ENCODE measurements at regions not wholly inside any gene's neighbourhood (a gene's known extent, or its start where the extent isn't known, plus 50 kb on each side); places are given as distances from the start of the nearest gene placed in this dataset.

- H3K9me3 ChIP-seq (ENCODE audit: control insufficient read depth in 4 of 4, insufficient read depth in 3 of 4, low read length in 3 of 4), result no peaks in the 10 kb centered on the region
- no peak for ATAC-seq (ENCODE audit: insufficient read depth, low FRiP score)
- DNase-seq, result no peak
- no peak overlapping the region for H3K4me3 ChIP-seq
- TF ChIP-seq CTCF (IDR thresholded peaks at IDR 0.05; ENCODE audit: control extremely low read depth, extremely low read depth), result no peak
- peaks cover 0 to 2% (median 0%) of the 10 kb centered on the region in 3 donors for H3K27me3 ChIP-seq (ENCODE audit: control insufficient read depth in 3 of 3, insufficient read depth in 3 of 3, low read length in 2 of 3)
- no peaks in the 10 kb centered on the region for H3K36me3 ChIP-seq (ENCODE audit: control insufficient read depth in 4 of 4, insufficient read depth in 4 of 4, low read length in 4 of 4)
- H3K9ac ChIP-seq (ENCODE audit: insufficient read depth in 1 of 2, low read length in 2 of 2), result no peak overlapping the region
- peaks cover 0 to 3% (median 0%) of the 10 kb centered on the region in 5 donors for H3K4me1 ChIP-seq (ENCODE audit: control insufficient read depth in 5 of 5, insufficient read depth in 5 of 5, low read length in 5 of 5)
- WGBS, 2 donors, result 47 to 54% methylated on average over 2 of the region's 2 CpGs
- no peak overlapping the region for H3K27ac ChIP-seq (ENCODE audit: low read depth in 1 of 2, low read length in 1 of 2)
Measured at GRCh38 chr4:138826754-138827153, 188.8 kb upstream of the NOCT start.

- no peak overlapping the region for H3K4me3 ChIP-seq
- no peak overlapping the region for H3K27ac ChIP-seq (ENCODE audit: low read depth in 1 of 2, low read length in 1 of 2)
- no peaks in the 10 kb centered on the region for H3K36me3 ChIP-seq (ENCODE audit: control insufficient read depth in 4 of 4, insufficient read depth in 4 of 4, low read length in 4 of 4)
- peaks cover 0 to 2% (median 0%) of the 10 kb centered on the region in 3 donors for H3K27me3 ChIP-seq (ENCODE audit: control insufficient read depth in 3 of 3, insufficient read depth in 3 of 3, low read length in 2 of 3)
- H3K9ac ChIP-seq (ENCODE audit: insufficient read depth in 1 of 2, low read length in 2 of 2), result no peak overlapping the region
- no peak for TF ChIP-seq CTCF (IDR thresholded peaks at IDR 0.05; ENCODE audit: control extremely low read depth, extremely low read depth)
- H3K9me3 ChIP-seq (ENCODE audit: control insufficient read depth in 4 of 4, insufficient read depth in 3 of 4, low read length in 3 of 4), result no peaks in the 10 kb centered on the region
- DNase-seq (no peak), ATAC-seq (ENCODE audit: insufficient read depth, low FRiP score) (no peak)
- peaks cover 0 to 3% (median 0%) of the 10 kb centered on the region in 5 donors for H3K4me1 ChIP-seq (ENCODE audit: control insufficient read depth in 5 of 5, insufficient read depth in 5 of 5, low read length in 5 of 5)
Measured at GRCh38 chr4:138826322-138826721, 189.3 kb upstream of the NOCT start.

- DNase-seq (no peak), ATAC-seq (ENCODE audit: insufficient read depth, low FRiP score) (no peak)
- no peak overlapping the region for H3K9ac ChIP-seq (ENCODE audit: insufficient read depth in 1 of 2, low read length in 2 of 2)
- peaks cover 0 to 1% (median 0%) of the 10 kb centered on the region in 4 donors for H3K9me3 ChIP-seq (ENCODE audit: control insufficient read depth in 4 of 4, insufficient read depth in 3 of 4, low read length in 3 of 4)
- H3K4me3 ChIP-seq, result no peak overlapping the region
- no peaks in the 10 kb centered on the region for H3K36me3 ChIP-seq (ENCODE audit: control insufficient read depth in 4 of 4, insufficient read depth in 4 of 4, low read length in 4 of 4)
- peaks cover 0 to 2% (median 0%) of the 10 kb centered on the region in 3 donors for H3K27me3 ChIP-seq (ENCODE audit: control insufficient read depth in 3 of 3, insufficient read depth in 3 of 3, low read length in 2 of 3)
- TF ChIP-seq CTCF (IDR thresholded peaks at IDR 0.05; ENCODE audit: control extremely low read depth, extremely low read depth), result no peak
- H3K27ac ChIP-seq (ENCODE audit: low read depth in 1 of 2, low read length in 1 of 2), result no peak overlapping the region
- WGBS, 2 donors, result 79% methylated on average over 3 of the region's 3 CpGs
- H3K4me1 ChIP-seq (ENCODE audit: control insufficient read depth in 5 of 5, insufficient read depth in 5 of 5, low read length in 5 of 5), result no peaks in the 10 kb centered on the region
Measured at GRCh38 chr4:138821331-138821730, 194.2 kb upstream of the NOCT start.

- no peaks in the 10 kb centered on the region for H3K4me1 ChIP-seq (ENCODE audit: control insufficient read depth in 5 of 5, insufficient read depth in 5 of 5, low read length in 5 of 5)
- H3K9ac ChIP-seq (ENCODE audit: insufficient read depth in 1 of 2, low read length in 2 of 2), result no peak overlapping the region
- no peak for DNase-seq
- peaks cover 0 to 1% (median 0%) of the 10 kb centered on the region in 4 donors for H3K9me3 ChIP-seq (ENCODE audit: control insufficient read depth in 4 of 4, insufficient read depth in 3 of 4, low read length in 3 of 4)
- ATAC-seq (ENCODE audit: insufficient read depth, low FRiP score), result no peak
- no peaks in the 10 kb centered on the region for H3K27me3 ChIP-seq (ENCODE audit: control insufficient read depth in 3 of 3, insufficient read depth in 3 of 3, low read length in 2 of 3)
- H3K36me3 ChIP-seq (ENCODE audit: control insufficient read depth in 4 of 4, insufficient read depth in 4 of 4, low read length in 4 of 4), result no peaks in the 10 kb centered on the region
- no peak overlapping the region for H3K27ac ChIP-seq (ENCODE audit: low read depth in 1 of 2, low read length in 1 of 2)
- 61 to 68% methylated on average over 3 of the region's 3 CpGs for WGBS, 2 donors
- no peak overlapping the region for H3K4me3 ChIP-seq
- TF ChIP-seq CTCF (IDR thresholded peaks at IDR 0.05; ENCODE audit: control extremely low read depth, extremely low read depth), result no peak
Measured at GRCh38 chr4:138816875-138817274, 198.7 kb upstream of the NOCT start.
